Occipital lobe (tissue), 1 donor: ENCODE measurements at regions not wholly inside any gene's neighbourhood (a gene's known extent, or its start where the extent isn't known, plus 50 kb on each side); places are given as distances from the start of the nearest gene placed in this dataset.

ENCODE experiments used
- DNase-seq: peaks from one replicate; lab custom pipeline; 2025; lab: John Stamatoyannopoulos, UW

DNA sequence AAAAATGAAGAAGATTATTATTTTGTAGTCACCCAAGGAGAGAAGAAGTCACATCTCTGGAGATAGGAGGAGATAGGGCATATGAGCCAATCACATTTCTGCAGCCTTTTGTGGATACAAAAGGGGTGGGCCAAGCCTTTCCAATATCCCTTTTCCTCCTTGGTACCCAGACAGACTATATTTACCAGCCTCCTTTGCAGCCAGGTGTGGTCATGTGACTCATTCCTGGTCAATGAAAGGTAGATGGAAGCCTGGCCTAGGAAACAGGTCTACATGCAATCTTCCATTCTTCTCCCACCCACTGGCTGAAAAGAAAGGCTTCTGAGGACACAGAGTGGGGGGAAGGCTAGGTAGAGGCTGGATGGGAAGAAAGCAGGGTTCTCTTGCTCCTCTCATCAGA is 58.1 kb upstream of the ERG start:
- DNase-seq: no peak

DNA sequence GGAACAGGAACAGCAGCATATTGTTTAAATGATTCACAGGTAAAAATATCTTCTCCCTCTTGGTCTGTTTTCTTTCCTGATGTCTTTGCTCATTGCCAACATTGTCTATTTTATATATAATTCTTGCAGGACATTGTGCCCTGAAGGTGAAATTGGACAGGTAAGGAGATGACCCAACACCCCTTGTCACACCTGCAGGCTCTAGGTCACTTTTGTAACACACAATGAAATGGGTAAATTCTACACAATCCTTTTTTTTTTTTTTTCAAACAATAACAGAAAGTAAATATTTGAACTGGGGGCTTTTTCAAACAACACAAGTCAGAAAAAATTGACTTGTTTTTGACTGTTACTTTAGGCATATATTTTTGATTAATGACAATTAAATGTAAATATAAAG is 62.9 kb upstream of the ERG start:
- no peak for DNase-seq

DNA sequence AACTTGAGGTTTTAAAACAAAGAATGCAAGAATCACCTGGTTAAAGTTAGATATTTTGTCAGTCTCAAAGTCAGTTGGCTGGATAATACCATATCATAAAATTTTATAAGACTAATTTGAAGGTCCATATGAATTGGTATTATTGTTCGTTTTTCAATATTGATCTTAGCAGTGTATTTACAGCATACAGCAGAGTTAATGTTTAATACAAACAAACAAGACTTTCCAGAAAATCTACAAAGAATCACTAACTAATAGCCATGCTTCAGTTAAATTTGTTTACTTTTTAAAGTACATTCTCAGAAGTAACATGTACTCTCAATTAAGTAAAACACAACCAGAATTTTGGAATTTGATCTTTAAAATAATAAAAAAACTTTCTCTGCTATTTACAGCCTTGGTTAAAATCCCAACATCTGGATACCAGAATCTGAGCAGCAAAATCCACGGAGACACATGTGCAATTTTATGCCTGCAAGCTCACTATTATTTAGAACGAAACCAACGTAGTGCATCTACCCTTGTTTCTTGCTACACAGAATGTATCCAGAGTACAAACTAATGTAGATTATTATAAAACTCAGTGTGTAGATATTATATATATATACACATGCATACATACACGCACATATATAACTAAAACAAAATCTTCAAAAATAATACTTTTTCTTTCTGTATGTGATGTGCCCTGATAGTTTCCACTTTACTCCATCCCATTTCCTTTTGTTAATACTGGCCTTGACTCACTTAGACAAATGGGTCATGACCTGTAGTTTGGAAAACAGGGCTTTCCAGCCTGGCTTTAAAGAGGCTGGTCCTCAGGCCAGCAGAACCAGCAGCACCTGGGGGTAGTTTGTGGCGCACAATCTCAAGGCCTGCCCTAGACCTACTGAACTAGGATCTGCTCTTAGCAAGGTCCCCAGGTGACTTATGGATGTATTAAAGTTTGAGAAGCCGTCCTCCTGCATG is 63.6 kb upstream of the ERG start:
- no peak for DNase-seq

DNA sequence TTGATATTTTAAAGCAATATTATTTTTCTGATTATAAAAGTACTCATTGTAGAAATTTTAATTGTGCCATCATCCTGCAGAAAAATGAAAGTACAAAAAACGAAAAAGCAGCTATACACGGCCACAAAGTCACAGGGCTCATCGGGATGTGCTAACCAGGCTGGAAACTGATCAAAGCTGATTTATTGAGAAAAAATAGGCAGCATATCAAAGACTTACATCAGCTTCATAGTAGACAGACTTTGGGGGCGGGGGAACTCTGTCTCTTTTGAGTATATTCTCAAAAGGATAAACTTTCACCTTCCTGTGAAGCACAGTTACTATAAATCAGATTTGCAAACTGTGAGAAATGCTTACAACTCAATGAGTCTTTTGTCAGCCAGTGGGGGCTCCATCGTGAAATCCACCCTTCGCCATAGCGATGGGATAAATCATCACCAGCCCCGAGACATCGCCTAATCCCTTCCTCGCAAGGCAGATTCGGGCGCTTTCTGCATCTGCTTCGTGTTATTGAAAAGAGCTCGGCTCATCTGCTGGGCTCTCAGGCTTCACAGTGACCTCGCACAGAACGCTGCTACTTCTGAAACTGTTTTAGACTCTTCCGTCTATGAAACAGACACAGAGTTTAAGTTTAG is 69.2 kb upstream of the ERG start:
- DNase-seq: no peak

DNA sequence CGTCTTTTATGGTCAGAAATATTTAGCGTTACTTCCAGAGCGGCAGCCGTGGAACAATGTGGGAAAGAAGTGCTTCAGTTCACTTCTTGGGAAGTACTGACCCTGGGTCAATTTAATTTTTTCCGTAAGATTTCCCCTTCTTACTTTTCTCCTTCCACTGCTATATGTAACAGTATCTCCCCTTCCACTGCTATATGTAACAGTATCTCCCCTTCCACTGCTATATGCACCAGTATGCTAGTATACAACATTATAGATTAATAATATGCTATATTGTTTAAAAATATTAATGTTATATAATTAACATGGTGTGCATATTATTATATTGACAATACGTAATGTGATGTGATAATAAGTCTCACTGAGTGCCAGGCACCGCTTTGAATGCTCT is 69.7 kb upstream of the ERG start:
- no peak for DNase-seq

DNA sequence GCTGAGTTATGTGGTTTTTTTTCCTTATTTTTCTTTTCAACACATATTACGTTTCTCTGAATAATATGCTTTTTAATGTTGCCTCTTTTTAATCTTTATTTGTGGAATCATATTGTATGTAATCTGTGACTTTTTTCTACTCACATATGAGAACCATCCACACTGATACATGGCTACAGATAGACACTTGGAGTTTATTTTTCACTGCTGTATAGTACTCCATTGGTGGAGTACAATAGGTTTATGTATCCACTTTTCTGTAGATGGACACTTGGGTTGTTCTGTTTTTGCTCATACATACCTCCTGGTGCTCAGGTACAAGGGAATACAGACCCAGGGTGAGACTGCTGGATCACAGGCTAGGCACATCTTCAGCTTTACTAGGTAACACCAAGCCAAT is 71.5 kb upstream of the ERG start:
- no peak for DNase-seq

DNA sequence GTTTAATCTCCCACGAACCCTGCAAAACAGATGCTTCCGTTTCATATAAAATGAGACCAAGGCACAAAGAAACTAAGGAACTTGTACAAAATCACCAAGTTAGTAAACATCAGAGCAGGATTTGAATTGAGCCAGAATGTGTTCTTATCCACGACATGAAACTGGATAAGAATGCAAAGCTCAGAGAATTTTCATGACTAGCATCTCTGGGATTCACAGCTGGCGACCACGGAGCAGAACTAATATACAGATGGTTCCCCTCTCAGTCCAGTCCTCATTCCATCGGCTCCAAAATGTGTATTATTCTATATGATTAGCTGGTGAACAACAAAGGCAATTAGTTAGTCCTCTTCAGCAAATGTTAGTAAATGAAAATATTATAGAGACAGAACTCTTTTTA is 72.3 kb upstream of the ERG start:
- no peak for DNase-seq

DNA sequence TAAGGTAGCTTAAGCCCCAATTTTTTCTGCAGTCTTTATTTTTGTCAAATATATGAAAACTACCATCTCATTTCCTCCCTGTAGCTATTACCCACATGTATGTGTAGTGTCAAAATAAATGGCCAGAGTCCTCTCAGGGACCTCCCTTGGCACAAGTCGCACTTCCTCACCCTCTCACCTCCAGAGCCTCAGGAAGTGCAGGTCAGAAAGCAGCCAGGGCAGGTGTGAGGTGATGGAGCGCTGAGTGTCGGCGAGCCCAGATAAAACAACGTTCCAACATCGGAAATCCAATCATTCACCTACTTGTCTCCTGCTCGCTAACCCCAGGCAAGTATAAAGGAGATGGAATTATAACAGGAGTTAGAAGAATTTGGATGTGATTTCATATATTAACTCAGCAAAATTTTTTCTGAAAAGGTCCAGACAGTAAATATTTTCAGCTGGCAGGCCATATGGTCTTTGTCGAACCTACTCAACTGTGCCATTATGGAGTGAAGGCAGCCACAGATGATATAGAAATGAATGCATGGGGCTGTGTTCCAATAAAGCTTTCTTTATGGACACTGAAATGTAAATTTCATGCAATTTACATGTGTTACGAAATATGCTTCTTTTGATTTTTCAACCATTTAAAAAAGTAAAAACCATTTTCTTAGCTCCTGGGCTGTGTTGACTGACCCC is 76.8 kb upstream of the ERG start:
- no peak for DNase-seq

DNA sequence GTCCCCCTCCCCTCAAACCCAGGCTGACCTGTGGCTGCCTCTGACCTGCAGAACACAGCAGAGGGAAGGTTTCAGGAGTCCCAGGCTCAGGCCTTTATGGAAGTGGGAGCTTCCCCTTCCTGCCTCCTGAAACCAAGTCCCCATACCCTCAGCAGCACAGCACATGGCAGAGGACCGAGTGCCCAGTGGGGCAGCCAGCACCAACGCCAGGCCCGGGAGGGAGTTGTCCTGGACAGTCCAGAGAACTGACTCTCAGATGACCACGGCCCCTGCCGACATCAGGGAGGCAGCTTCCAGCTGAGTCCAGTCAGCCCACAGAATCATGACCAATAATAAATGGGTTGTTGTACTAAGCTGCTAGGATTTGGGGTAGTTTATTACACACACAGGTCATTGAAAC is 79.6 kb upstream of the ERG start:
- no peak for DNase-seq

DNA sequence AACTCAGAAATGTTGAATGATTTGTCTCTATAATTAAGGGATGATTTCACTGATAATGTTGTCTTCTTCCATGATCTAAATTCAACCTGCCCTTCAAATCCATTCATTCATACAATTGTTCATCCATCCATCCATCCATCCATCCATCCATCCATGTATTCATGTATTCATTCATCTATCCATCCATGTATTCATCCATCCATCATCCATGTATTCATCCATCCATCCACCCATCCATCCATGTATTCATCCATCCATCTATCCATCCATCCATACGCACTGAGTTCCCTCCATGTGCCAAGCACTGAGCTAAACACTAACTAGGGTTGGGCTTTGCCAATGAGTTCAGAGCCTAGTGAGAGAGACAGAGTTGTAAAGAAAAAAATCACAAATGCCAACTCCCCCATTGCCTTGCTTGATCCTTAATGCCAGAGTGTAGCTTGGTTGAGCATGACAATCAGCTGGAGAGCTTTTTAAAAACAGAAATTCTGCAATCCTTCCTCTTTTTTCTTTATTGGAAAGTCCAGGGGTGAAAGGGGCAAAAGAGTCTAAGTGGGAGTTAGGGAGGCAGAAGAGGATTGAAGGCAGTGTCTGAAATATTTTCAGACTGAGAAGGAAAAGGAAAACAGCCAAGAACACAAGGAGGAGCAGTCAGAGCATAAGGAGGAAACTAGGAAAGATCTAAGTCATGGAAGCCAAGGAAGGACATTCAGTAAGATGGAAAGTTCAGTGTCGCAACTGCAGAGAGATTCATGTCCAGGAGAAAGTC is 92.4 kb upstream of the ERG start:
- DNase-seq: no peak

DNA sequence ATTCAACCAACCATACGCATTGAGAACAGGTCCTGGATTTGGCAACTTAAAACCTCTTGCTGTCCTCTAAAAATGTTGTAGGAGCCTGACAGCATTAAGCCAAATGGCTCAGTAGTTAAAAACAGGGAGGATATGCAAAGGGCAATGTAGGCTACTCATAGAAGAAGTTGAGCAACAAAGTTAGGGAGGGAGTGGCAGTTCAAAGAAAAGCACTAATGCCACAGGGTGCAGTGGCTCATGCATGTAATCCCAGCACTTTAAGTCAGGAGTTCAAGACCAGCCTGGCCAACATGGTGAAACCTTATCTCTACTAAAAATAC is 92.9 kb upstream of the ERG start:
- DNase-seq: no peak

DNA sequence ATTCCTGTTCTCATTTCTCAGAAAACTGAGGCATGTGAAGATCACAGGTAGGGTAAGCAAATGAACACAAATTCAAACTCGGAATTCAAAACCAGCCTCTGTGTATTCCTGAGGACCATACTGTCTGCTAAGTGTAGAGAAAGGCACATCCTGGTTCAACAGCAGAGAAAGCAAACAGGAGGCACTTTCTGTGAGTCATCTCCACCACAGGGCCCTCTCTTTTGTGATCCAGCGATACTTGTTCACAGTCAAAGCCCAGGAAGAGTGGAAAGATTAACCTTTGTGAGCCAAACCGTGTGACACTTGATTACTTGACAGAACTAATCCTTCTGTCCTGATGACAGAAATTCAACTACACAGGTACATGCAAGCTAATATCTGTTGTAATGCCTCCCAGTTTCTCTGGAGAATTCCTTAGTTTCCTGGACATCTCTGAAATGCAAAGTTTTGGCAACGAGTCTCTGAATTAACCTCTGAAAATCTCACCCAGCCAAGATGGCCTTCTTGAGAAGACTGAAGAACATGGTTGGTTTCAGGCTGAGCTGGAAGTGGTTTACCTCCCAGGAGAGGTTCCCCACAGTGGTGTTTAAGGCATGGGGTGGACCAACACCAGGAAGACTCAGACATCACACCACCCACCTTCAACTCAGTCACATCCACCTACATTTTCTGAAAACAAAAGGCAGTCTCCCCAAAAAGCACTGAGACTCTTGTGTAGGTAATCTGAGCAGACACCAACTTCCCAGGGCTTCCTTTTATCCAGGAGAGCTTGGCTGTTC is 98.2 kb upstream of the ERG start:
- DNase-seq: no peak

DNA sequence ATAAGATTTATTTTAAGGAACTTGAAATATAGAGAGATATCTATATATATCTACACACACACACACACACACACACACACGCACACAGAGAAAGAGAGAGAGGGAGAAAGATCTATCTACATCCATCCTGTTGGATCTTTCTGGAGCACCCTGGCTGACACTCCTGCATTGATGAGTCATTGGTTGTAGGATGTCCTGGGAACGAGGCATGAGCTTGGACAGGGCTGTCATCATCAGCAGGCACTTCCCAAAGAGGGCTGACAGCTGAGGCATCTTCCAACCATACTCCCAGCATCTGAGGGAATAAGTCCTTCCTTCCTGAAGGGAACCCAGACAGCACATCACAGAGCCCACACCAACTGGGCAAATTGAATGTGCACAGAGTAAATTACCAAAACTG is 99.1 kb upstream of the ERG start:
- no peak for DNase-seq

DNA sequence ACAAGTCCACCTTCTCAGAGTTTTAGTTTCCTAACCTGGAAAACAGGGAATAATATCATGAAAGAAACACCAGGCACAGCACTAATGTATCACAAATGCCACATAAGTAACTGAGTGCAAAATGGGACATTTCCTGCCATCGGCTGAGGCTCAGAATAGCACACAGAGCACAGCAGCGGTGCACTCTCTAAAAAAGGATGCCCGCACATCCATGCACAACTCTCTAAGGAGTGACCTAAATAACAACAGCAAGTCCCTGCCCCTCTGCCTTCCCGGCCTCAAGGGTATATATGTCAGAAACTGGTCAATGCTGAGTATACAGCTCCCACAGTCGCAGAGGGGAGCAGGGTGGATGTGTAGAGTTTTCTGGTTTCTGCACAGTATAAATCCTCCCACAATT is 100.1 kb upstream of the ERG start:
- no peak for DNase-seq

DNA sequence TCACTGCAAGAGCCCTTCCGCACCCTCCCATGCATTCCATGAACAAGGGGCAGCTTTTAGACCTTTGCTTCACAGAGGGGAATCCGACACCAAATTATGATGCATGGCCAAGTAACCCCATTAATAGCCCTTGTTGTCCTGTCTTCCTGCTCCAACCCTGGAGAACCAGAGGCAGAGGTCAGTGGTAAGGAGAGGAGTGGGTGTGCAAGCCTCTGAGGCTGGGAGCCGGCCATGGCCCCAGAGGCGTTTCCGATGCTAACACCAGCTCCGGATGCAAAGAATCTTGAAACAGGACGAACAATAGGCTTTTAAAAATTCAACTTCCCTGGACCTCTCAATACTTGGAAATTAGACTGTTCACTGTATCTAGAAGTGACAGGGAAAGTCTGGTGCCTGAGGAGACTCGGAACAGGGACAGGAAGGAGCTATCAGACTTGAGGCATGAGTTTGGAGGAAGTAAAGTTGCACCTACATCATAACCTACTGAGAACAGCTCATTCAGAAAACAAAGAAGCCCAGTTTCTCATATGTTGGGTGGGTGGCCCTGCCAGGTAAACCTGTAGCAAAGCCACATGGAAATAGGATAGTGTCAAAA is 101.2 kb upstream of the ERG start:
- DNase-seq: no peak

DNA sequence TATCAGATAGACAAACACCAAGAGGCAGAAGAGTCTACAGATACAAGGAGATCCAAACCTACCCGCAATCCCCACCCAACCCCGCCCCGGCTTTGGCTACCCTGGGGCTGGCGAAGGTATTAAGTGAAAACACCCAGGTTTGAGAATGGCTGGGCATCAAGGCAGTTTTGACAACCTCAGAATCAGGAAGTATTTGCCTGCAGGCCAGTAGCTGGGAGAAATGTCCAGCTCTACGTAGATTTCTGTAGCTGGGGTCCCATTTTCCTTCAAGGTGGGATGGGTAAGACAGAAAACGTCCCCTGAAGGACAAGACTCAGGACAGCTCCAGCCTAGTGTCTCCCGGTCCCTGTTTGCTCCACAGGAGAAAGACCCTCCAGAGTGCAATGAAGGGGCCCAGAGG is 101.8 kb upstream of the ERG start:
- no peak for DNase-seq

DNA sequence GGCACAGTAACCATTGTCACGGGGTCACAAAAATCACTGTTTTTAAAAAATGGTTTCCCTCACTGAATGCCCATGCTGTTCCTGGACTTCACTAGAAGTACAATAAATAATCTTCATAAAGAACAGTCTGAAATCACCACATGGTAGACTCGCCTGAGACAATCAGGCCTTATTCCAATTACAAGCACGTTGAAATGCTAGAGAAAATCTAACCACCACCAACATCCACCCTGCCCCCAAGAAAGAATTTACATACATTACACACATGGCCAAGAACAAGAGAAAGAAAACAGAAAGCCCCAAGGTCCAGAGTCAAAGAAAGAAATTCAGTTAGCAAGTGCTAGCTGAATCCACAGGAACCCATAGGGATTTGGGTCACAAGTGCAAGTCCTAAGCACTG is 107.0 kb upstream of the ERG start:
- no peak for DNase-seq

DNA sequence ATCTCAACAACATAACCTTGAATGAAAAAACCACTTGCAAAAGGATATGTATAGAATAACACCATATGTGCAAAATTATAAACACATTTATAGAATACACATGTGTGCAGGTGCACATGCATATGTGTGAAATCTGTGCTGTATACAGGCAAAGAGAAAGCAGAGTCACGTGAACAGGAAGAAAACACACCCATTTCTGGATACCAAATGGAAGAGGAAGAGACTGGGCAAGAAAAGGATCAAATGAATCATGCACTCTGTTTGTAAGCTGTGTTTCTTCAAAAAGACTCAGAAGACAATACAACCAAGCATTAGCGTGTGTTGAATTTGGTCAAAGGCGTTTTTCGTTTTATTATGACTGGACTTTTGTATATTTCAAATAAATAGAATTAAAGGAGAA is 111.3 kb upstream of the ERG start:
- no peak for DNase-seq

DNA sequence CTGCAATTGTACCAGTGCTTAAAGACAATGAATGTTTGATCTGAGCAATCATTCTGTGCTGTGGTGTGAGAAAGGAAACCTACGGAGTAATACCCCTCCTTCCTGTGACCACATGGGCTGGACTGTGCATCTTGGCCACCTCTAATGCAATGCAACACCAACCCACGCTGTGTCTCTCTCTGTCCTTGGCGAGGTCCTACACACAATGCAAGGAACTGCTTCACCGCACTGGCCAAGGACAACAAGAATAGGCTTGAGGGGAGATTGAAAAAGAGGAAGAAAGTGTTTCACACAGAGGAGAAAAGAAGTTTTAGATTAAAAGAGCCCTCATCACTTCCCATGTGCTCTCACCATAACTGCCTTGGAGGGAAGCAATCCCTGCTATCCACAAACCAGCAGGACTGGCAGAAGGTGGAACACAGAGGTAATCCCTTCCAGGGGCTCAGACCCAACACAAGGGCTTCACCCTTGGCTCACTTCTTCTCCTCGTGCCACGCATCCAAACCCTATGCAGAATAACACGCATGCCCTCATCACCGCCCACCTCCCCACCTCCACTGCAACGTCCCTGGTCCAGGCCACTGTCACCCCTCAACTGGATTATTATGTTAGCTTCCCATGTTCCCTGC is 112.5 kb upstream of the ERG start:
- DNase-seq: no peak

DNA sequence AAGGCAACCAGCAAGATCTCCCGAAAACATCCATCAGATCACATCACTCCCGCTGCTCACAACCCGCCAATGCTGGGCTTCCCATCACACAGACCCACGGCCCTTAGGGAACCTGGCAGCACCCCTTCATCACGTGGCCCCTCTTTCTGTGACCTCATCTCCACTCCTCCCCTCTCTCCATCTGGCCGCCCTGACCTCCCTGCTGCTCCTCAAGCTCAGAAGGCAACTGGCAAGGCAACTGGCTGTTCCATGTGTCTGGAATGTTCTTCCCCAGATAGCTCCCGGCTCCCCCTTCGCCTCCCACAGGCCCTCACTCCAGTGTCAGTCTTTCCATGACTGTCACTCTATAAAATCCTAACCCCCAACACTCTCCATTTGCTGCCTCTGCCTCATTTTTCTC is 113.0 kb upstream of the ERG start:
- DNase-seq: no peak
